GM21390 (cell line): ENCODE measurements at regions not wholly inside any gene's neighbourhood (a gene's known extent, or its start where the extent isn't known, plus 50 kb on each side); places are given as distances from the start of the nearest gene placed in this dataset.
"Not testable (repeated sequence)": the region's sequence is repeated elsewhere in the genome, so short reads cannot be mapped to it uniquely, and the experiment has no call there.

Experiments used
- ATAC-seq: cut with Tn5 transposase; IDR thresholded peaks from one replicate; pipeline ENCODE4 v1.9.1; 2021; ENCODE audit not compliant: unreplicated experiment

DNA sequence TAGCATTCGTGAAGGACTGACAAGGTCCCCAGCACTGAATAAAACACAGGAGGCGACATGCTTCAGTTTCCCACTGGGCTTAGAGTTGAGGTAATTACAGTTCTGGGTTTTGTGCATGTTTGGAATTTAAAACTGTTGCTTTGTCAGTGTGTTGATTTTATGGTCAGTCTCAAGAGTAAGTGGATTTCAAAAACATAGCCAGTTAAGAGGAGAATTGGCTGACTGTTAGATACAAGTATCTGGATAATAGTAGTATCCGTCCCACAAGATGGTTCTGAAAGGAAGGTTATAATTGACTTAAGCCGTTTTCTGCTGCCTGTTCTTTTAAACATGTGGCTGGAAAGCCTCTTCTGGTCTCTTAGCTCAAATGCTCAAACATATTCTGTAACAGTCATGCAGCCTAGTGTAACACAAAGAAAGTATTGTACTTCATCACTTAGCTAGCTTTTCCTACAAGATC, 170.9 kb downstream of the POLR1F start:
- no peak for ATAC-seq

GRCh38 chr7:19533266-19533665, 175.6 kb downstream of the POLR1F start:
- ATAC-seq = no peak

DNA sequence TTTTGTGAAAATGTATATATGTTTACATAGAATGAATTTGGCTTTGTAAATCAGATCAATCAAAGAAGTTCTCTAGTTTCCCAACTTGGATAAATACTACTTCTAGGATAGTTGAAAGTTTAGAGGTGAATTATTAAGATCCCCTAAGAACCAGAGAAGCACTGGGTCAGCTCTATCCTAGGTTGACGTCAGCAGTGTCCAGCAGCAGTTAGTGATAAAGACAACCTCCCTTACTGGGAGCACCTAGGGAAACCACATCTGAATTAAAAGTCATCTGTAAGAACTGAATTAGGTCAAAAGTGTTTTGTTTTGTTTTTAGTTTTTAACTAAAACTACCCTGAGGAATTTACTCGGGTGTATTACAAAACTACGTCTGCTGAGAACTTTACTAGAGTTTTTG, 178.0 kb downstream of the POLR1F start:
- no peak for ATAC-seq

- ATAC-seq = no peak
These were observed 178.6 kb downstream of the POLR1F start for GRCh38 chr7:19530261-19530660.

DNA sequence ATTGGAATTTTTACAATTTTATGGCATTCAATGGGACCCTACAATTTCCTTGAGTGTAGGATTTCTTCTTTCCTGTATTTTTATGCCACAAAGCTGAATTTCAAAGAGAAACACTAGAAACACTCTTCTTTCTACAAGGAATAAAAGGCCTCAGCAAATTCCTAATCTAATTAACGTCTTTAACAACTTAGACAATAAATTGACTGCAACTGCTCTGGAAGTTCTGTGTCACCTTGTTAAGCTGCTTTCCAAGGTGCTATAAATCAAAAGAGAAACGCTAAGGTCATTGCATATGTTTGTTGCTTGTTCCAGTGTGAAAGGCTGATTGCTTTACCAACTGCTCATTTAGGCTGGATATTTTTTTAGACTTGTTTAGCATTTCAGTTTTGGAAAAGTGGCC, 182.2 kb downstream of the POLR1F start:
- ATAC-seq = no peak

DNA sequence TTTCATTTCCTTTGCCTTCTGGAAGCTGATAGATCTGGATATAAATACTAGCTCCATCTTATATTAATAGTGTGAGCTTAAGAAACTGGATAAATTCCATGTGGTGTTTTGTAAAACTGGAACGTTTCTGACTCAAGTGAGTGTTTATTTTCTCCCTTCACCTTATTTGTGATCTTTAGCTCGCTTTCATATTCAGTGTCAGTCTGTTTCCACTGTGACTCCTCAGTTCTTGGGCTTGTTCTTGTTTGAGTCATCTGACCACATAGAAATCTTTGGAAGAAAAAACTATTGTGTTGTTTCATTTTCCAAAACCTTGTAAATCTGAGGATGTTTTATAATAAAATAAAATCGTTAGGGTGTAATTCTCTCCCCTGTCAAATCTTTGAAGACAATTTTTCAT, 186.4 kb downstream of the POLR1F start:
- ATAC-seq = no peak

DNA sequence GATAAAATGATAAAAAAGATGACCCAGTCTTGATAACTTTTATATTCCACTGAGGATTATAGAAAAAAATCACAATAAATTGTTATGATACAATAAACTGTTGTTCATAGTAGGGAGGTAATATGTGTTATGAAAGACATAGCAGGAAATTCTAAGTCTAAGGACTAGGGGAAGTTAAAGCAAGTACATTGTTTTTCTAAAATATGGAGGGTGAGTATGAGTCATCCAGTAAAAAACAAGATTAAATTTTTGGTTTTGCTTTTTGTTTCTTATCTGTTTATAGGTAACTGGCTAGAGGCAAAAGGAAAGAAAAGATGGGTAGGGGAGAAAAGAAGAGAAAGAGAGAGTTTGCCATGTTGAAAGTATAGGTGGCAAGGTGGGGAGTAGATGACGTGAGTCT, 188.4 kb downstream of the POLR1F start:
- no peak for ATAC-seq

DNA sequence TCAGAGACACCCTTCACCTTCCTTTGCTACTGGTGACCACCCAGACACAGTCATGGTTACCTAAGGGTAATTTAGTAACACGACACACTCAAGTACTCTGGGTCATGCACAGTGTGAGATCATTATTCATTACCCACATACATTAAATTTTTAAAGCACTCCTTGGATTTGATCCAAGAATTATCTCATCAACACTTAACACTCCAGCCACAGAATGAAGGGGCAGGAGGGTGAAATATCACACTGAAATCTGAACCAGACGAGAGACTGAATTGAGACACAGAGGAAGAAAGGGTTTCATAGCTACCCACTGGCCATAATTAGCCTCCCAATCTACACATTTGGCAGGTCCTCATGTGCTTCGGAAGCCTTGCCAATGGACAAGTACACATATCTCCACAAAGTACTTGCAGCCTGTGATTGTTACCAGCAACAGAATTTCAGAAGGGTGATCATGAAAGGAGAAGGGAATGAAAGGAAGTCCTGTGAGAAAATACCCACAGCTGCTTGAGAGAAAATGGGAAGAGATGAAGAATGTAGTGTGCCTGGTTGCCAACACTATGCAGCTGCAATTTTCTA, 189.3 kb downstream of the POLR1F start:
- ATAC-seq = no peak

DNA sequence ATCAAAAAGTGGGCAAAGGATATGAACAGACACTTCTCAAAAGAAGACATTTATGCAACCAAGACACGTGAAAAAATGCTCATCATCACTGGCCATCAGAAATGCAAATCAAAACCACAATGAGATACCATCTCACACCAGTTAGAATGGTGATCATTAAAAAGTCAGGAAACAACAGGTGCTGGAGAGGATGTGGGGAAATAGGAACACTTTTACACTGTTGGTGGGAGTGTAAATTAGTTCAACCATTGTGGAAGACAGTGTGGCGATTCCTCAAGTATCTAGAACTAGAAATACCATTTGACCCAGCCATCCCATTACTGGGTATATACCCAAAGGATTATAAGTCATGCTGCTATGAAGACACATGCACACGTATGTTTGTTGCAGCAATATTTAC, 191.3 kb downstream of the POLR1F start:
- not testable (repeated sequence) for ATAC-seq

- no peak for ATAC-seq
These were observed 200.0 kb downstream of the POLR1F start for GRCh38 chr7:19508821-19509220.

GRCh38 chr7:19508124-19508523, 200.7 kb downstream of the POLR1F start:
- ATAC-seq = no peak

DNA sequence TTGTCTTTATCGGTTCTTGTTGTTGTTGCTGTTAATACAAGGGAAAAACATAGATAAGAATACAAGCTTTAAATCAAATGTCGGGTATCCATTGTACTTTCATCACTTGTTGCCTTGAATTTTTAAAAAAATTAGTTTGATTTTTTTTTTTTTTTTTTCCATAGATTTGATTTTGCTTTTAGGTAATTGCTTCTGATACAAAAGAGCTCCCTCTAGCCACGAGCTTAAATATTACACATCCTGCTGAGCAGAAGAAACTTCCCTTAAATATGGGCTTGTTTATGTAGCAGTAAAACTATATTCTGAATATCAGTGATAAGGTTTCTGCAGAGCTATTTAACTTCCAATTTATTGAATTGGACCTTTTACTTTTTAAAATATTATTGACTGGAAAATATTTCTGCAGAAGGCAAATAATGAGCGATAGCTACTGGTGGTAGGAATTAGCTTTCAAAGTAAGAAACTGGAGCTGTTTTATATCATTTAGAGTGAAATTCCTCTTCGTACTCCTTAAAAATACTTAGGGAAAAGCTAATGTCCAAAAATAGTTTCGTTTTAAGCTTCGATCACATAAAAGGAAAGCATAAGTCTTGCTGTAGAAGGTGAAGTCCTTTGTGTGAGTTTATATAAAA, 216.9 kb downstream of the POLR1F start:
- ATAC-seq = peak; percentile 79

GRCh38 chr7:19491371-19491770, 217.5 kb downstream of the POLR1F start:
- no peak for ATAC-seq

DNA sequence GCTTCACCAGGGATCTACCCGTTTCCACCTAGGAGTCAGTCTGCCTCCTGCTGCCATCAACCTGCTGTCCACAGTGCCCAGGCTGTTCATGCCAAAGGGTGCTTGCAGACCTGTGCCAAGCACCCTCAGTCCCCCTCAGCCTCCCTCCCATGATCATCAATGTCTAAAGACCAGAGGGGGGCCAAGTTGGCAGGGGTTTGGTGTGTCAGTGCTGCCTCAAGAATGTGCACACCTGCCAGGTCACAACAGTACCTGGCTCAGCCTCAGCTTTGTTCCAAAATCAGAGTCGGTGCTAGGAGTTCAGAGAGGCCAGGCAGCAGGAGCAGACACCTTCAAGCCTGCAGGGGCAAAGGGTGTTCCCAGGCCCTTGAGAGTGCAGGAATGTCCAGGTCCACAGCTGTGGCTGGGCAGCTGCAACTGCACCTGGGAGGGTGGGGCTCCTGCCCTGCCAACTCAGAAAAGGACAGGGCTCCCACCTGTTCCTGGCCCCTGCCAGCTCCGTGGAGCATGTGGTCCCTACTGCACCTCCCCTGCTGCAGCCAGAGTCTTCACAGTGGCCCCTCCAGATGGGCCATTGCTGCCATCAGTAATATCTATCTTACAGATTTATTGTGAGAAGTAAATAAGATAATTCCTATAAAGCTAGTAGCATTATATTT, 219.5 kb downstream of the POLR1F start:
- no peak for ATAC-seq

- ATAC-seq = no peak
These were observed 220.8 kb downstream of the POLR1F start for GRCh38 chr7:19488056-19488455.

GRCh38 chr7:19482628-19483027, 226.2 kb downstream of the POLR1F start:
- ATAC-seq = no peak

- ATAC-seq = no peak
These were observed 228.5 kb downstream of the POLR1F start for GRCh38 chr7:19480383-19480782.

DNA sequence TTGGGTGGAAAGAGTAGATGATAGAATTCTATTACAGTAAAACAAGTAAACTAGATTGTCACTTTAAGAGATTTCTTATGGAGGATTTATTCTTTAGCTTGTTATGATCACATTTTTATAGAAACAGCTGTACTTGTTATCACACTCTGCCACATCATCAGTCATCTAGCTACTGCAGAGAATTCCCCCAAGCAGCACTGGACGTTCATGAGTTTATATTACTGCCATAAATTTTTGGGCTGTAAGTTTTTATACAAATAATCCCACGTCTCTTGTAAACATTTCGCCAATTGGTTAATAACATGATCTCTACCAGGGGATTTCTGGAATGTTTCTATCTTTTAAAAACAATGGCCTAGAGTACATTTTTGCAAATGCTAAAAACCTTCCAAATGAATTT, 238.8 kb downstream of the POLR1F start:
- no peak for ATAC-seq

- ATAC-seq = no peak
These were observed 243.0 kb downstream of the POLR1F start for GRCh38 chr7:19465861-19466260.

DNA sequence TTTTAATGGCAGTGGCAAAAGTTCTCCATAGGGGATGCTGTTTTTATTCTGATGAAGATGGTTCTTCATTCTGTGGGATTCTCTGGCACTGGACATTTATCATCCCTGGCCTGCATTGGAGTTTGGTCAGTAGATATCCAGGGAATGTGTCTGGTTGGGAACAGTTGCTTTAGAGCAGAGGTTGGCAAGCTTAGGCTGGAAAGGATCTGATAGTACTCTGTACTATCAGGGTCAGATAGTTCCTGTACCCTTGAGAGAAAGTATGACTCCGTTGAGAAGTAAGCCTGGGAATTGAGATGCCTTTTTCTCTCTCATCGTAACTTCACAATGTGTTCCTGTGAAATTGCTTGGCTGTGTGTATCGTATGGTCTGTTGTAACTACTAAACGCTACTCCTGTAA, 244.1 kb downstream of the POLR1F start:
- no peak for ATAC-seq

DNA sequence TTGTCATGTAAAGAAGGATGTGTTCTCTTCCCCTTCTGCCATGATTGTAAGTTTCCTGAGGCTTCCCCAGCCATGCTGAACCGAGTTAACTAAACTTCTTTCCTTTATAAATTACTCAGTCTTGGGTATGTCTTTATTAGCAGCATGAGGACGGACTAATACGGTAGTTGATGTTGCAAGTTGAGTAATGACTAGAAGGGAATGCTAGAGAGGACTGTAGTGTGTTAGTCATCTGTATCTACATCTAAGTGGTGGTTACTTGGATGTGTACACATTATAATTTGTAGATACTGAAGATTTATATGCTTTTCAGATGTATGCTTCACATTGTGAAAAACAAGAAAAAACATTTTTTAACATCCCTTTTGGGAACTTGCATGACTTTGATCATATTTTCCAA, 244.6 kb downstream of the POLR1F start:
- no peak for ATAC-seq

- ATAC-seq = no peak
These were observed 245.3 kb downstream of the POLR1F start for GRCh38 chr7:19463581-19463980.

DNA sequence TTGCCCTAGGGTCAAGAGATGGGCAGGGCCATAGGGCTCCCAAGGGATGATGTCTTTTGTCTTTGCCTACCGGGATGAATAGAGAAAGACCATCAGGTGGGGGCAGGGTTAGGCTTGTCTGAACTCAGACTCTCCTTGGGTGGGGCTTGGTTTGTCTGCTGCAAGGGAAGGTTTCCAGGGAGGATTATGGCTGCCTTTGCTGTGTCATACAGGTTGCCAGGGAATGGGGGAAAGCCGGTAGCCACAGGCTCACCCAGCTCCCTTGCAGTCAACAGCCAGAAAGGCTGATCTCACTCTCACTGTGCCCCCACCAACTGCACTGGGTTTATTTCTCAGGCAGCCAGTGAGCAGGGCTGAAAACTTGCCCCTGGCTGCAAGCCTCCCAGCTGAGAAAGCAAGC, 253.2 kb downstream of the POLR1F start:
- no peak for ATAC-seq
